ENCODE measurements at regions not wholly inside any gene's neighbourhood (a gene's known extent, or its start where the extent isn't known, plus 50 kb on each side); places are given as distances from the start of the nearest gene placed in this dataset.

DNA sequence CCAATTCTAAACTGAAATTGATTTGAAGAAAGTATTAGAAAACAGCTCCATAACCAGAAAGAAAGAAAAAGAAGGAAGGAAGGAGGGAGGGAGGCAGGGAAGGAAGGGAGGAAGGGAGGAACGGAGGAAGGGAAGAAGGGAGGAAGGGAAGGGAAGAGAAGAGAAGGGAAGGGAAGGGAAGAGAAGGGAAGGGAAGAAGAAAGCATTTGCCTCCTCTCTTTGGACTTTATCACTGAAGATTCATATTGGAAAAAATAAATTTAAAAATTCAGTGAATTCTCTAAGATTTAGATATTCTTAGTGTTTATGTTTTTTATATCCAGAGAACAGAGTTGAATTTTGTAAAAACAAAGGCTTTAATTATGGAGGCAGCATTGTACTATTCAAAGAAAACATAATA lies 68.5 kb upstream of the NXT1 start:
- no peak for DNase-seq (ENCODE audit: low spot score)
- FAIRE-seq: no peak

DNA sequence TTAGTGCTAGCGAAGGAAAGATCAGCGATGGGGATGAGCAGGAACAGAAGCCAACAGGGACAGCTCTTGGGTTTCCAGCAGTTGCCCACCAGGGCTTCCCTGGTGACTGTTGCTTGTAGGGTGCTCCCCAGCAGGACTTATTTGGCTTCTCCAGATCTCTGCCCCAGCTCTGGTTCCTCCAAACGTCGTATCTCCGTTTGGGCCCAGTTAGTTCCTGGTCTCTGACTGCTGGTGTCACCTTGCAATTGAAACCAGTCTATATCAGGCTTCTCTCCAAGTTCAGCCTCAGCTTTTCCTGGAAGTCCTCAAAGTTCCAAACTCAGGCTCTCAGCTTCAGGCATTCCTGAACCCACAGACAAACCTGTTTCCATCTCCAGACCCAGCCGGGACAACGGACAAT lies 70.8 kb upstream of the NXT1 start:
- FAIRE-seq (no peak), DNase-seq (ENCODE audit: low spot score) (no peak)

DNA sequence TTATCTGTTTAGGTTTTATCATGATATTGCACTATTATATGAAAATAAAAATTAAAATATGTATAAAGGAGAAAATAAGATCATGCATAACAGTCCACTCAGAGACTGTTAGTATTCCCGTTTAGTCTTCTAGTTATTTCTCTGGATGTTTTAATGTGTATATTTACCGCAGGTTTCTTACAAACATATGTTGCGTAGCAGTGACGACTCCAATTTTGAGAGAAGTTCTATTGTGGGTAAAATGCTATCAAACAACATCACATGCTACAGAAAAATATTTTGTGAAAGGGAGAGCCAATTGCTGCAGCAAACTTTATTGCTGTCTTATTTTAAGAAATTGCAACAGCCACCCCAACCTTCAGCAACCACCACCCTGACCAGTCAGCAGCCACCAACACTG lies 72.4 kb upstream of the NXT1 start:
- DNase-seq (ENCODE audit: low spot score): no peak

DNA sequence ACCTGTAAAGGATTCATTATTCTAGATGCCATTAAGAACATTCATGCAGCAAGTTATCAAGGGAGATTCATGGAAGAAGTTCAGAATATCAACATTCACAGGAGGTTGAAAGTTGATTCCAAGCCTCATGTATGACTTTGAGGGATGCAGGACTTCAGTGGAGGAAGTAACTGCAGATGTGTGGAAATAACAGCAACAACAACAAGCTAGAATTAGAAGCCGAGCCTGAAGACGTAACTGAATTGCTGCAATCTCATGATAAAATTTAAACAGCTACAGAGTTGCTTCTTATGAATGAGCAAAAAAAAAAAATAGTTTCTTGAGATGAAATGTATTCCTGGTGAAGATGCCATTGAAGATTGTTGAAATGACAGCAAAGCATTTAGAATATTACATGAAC lies 73.3 kb upstream of the NXT1 start:
- DNase-seq (ENCODE audit: low spot score) (no peak), FAIRE-seq (no peak)

More for the DNA sequence above, 72.4 kb upstream of the NXT1 start:
- FAIRE-seq: no peak

DNA sequence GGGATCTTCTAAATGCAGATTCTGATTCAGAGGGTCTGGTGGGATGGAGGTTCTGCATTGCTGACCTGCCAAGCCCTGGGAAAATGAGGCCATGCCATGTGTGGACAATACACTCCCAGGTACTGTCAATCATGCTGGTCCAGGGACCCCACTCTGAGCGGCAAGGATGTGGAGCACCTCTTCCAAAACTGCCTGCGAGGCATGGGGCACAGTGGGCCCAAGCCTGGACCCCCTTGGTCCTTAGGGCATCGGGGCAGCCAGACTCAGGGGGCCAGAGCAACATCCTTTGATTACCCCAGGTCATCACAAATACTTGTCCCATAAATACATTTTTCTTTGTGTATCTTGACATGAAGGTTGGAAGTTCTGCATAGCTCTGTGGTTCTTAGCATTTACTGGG lies 76.8 kb upstream of the NXT1 start:
- DNase-seq (ENCODE audit: low spot score) (no peak), FAIRE-seq (no peak)

DNA sequence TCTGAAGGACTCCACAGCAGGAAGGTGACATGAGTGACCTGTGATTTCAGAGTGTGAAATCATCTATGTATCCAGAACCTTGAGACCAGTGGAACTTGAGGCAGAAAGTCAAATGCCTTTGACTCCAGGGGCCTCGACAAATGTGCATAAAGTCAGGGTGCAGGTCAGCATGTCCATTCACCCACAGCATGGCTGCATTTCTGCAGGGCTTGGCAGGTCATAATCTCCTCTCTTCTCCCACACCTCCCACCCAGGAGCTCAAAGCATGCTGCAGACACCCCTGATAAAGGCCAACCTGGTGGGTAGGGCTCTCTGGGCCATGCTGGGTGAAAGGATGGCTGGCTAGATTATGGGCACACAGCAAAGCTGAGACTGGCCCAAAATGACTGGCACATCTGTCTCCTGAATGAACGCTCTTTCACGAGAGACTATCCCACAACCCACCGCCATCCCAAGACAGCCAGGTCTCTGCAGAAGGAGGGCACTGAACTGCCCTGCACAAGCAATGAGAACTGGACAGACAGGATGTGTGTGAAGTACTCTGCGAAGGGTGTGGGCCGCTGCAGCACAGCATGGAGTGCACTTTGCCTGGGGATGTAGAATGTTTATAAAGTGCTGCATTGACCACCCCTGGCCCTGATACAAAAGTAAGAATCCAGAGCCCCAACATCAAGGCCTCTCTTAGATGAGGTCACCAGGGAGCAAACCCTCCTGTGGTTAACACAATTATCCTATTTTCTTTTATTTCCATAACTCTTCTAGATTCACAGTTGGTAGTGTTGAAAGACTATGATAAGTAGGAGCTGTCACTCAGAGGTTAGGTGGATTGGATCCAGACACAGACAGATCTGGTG lies 78.2 kb upstream of the NXT1 start:
- no peak for FAIRE-seq

DNA sequence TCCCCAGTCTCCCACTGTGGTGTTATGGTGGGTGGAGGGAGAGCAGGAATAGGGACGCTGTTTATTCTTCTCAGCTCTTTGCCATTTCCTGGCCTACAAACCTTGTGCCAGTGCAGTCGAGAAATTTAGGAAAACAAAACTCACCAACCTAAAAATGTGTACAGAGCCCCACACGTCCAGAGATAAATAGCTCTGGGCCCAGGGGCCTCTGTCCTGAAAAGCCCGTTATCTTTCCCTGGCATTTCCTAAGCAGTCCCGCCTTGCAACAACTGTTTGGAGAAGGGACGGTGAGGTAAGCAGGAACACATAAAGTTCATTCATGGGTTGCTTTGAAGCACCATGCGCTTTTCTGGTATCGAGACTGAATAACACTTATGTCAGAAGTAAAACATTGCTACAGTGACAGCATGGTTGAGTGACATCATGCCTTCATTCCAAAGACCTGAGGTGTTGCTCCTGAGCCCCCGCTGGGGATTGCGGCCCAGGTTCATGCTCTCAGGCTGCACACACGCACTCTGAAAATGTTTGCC lies 80.1 kb upstream of the NXT1 start:
- FAIRE-seq: no peak
- DNase-seq (ENCODE audit: low spot score): peak; percentile 50

More for the DNA sequence above, 78.2 kb upstream of the NXT1 start:
- no peak for DNase-seq (ENCODE audit: low spot score)

DNA sequence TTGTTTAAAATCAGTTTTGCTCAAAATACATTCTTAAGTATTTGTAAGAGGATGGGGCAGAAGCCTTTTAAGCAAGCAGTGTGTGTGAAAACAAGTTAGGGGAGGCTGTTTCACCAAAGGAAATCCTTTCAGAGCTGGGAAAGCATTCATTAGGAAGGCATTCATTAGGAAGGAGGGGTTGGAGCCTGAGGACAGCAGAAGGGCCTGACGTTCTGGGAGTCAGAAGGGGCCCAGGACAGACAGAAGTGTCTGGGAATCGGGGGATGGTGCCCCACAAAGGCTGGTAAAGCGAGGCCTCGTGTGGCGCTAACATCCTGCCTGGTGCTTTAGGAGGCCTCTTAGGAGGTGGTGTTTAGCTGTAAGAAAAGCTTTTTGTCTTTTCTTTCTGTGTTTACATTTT lies 80.6 kb upstream of the NXT1 start:
- DNase-seq (ENCODE audit: low spot score) (no peak), FAIRE-seq (no peak)

DNA sequence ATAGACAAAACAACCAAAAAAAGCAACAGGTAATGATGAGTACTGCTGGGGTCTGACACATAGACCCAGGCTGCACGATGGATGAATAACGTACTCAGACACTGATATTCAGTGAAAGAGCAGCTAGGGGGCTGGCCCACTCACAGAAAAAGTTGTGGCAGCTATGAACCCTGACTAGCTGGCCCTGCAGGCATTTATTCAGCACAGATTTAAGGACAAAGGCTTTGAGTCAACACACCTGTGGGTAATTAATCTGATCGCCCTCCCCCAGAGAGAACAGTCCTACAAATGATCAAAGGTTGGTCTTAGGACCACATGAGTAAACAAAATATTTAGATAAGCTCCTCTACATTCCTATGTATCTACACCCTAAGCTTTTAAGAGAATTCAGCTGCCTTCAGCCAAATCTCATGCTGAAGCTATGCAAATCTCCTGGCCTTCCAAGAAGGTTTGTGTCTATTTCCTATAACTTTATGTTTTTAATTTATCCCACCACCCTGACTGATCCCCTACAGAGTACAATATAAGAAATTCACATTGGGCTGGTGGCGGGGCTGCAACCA lies 81.7 kb upstream of the NXT1 start:
- FAIRE-seq (no peak), DNase-seq (ENCODE audit: low spot score) (no peak)

DNA sequence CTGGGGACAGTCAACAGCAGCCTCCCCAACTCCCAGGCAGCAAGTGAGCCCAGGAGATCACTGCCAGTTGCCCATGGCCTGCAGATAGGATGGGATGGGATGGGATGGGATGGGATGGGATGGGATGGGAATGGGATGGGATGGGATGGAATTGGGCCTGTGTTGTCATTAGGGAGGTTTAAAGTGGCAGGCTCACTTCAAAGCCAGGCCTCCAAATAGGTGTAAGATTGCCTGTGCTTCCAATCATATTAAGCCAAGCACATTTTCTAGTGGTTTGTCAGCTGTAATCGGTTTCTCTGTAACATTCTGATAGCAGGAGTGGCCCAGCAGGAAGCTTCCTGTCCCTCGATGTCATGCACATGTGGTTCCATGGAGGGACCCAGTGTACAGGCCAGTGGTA lies 82.7 kb upstream of the NXT1 start:
- DNase-seq (ENCODE audit: low spot score): no peak
- FAIRE-seq: no peak

DNA sequence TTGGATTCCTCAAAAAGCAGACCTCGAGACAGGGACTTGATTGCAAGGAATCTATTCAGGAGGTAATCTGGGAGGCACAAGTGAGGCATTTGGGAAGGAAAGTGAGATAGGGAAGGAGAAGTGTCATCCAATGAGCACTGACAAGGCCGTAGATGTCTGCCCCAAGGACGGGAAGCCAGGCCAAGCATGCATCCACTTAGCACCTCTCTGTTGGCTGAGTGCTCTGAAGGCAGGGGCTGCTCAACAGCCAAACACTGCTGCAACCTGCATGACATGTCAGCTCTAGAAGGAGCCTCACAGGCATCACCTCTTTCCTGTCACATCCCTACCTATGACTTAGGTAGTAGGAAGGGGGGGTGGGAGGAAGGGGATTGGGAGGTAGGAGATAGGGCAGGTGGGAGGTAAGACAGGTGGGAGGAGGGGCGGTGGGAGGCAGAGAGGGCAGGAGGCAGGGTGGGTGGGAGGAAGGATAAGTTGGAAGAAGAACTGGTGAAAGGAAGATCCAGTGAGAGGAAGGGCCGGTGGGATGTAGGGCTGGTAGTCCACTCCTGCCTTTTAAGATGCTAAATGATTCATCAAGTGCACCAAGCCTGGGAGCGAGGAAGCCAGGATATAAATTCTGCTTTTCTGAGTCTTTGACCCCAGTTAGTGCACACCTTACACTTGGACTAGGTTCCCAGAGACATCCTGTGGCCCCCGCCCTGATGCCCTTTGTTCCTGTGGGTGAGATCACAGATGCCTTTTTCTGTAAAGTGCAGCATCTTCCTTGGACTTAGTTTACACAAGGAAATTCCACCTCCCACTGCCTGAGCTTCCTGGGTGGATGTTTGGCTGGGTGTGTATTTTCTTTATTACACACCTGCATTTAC lies 83.8 kb upstream of the NXT1 start:
- DNase-seq (ENCODE audit: low spot score) (no peak), FAIRE-seq (no peak)

DNA sequence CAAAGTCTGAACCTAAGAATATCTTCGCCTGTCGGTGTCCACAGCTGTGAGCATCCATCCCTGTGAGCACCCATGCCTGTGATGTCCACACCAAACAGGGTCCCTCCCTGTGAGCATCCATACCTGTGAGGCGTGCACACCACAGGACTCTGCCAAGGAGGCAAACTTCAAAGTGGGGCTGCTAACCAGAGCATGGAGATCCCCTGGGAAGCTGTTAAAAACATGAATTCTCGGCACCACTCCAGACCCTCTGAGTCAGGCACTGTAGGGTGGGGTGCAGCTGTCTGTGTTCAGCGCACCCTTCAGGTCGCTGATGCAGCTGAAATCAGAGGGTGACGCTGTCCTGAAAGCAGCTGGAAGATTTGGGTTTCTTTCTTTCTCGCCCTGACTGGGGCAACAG lies 85.4 kb upstream of the NXT1 start:
- no peak for FAIRE-seq

DNA sequence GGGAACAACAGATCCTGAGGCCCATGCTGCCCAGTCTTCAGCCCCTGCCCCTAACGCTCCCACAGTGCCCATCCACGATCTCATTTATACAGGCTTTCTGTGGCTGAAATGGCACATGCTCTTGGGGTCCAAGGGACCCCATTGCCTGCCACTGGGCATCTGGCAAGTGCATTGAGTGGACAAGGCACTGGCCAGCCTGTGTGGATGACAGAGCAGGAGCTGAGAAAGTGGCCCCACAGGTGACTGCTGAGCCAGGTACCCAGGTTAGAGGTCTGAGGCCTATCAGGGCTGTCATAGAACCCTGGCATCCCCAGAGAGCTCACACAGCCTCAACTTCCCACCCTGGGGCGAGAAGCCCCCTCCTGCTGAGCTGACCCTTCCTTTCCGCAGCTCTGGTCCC lies 86.0 kb upstream of the NXT1 start:
- DNase-seq (ENCODE audit: low spot score): no peak

More for the DNA sequence above, 85.4 kb upstream of the NXT1 start:
- no peak for DNase-seq (ENCODE audit: low spot score)

DNA sequence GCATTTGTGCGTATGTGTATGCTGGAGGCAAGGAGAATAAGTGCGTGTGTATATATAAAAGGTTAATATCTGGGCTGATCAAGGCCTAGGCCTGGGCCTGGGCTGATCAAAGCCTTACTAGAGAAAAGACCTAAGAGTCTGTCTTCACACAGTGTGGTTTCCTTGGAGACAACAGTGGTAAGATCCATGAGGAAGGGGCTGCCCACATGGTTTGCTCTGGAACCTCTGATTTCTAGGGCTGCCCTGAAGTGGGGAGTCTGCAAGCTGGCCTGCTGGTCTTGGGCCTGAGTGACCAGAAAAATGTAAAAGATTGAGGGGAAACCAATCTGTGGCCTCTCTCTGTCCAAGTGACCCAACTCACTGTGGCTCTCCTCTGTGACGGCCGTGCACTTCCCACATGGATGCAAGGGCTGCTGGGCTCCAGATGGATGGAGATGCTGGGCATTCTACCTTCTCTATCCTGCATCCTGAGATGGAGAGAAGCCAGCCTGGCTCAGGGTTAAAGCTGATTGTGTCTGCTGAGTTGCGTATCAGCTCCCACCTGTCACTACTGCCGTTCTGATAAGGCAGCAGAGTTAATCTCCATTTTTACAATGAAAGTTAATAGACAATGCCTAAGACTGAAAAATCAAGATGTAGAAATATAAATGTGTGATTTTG lies 90.3 kb upstream of the NXT1 start:
- no peak for DNase-seq (ENCODE audit: low spot score)
- FAIRE-seq: no peak

More for the DNA sequence above, 86.0 kb upstream of the NXT1 start:
- FAIRE-seq: no peak

DNA sequence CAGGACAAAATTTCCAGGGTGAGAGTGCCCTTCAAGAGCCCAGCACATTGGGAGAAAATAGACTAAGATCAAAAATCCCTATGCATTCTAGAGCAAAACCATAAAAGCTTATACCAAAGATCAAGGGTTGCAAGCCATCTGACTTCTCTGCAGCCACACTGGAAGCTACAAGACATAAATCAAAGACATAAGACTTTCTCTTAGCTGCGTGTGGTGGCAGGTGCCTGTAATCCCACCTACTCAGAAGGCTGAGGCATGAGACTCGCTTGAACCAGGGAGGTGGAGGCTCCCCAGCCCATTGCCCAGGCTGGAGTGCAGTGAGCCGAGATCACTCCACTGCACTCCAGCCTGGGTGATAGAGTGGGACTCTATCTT lies 91.9 kb upstream of the NXT1 start:
- FAIRE-seq: no peak
- DNase-seq (ENCODE audit: low spot score): no peak

DNA sequence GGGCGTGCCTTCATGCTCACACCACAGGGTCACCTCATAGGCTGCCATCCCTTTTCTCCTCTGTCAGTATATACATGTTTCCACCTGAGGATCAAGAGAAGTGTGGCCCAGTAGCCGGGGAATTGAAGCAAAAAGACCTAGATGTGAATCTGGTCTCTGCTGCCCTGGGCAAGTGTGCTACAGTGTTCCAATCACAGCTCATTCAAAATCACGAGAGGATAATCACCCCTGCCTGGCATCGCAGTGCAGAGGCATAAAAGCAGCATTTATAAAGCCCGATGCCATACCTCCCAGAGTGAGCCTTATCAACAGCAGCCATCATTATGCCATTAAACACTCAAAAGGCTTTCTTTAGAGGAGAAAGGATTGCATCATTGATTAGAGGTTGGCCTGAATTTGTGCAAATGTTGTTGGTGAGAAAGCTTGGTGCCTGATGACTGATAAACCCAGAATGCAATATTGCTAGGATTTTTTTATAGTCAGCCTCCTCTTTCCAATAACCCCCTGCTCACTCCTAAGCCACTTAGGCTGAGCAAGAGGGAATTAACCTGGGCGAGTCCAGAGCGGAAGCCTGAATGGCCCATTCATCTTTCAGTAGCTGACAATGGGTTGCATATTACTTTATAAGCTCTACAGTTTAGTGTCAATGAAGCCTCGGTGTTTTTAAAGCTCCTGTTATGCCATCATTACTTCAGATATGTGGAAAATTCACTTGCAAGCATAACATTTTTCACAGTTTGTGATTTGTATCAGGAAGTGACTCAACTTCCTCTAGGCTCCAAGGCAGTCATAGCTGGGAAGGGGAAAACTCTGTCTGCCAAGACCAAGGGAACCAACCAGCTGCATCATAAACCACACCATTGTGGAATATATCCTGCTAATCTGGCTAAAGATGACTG lies 92.5 kb upstream of the NXT1 start:
- DNase-seq (ENCODE audit: low spot score) (peak; percentile 54), FAIRE-seq (no peak)

DNA sequence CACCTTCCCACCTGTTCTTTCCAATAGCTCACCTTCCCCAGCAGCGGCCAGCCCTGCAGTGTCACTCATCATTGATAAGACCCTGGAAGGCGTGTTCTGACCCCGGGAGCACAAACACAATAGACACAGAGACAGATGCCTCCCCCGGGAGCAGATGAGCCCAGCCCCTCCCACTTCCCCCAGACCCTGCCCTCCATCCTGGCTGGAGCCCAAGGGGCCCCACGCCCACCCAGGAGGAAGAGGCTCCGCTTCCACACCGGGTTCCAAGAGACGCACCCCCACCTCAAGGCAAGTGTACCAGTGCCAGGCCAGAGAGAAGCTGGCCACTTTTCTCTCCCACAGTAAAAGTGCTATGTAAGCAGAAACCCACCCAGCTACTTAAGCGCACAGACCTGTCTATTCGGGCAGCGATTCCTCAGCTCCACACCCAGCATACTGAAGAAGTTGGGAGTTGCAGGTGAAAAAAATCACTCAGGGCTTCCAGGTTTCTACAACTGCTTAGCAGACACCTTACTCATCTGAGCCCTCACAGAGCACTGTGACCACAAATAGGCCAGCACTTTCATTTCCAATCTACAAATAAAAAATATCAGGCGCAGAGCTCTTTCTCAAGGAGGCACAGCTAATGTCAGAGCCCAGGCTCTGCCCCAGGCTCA lies 93.4 kb upstream of the NXT1 start:
- no peak for FAIRE-seq
- no peak for DNase-seq (ENCODE audit: low spot score)

DNA sequence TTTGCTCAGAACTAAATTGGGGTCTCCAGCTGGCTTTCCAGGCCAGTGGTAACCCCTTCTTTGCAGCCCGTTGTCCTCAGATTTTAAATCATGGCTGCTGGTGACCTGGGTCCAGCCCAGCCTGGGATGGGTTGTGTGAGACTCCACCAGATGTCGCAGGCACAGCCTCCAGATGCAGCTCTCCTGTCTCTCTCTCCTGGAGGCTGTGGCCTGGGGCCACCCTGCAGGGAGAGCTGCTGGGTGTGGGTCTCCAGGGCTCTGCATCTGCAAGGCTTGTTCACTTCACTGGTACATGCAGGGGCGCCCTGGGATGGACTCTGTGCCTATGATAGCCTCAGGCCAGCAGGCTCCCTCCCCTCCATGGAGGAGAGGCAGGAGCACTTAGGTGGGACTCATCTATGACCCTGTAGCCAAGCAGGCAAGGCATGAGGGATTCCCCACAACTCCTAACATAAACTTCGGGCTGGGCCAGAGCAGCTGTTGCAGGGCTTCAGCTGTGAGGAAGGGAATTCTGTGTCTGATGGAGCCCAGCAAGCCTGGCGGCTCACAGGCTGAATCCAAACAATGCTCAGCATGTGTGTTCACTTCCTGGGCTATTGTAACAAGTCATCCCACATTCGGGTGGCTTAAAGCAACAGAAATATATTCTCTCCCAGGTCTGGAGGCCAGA lies 94.7 kb upstream of the NXT1 start:
- FAIRE-seq: no peak
- DNase-seq (ENCODE audit: low spot score): no peak

DNA sequence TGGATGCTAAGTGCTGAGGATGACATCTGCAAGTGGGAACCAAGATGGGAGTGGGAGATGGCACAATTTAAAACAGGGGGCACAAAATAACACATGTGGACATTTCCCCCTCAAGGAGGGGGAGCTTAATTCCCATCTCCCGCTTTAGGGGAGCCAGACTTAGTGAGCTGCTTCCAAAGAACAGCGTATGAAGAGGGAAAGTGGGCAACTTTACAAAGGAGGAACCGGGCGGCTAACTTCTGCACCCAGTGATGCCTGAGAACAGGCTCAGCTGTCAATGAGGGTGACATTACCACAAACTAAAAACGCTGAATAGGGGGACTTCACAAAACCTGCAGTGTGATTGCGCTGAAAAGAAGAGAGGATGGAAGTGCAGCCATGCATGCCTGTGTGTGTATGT lies 95.5 kb upstream of the NXT1 start:
- FAIRE-seq (no peak), DNase-seq (ENCODE audit: low spot score) (no peak)

All from urothelium cell line (cell line).